ENCODE measurements at regions not wholly inside any gene's neighbourhood (a gene's known extent, or its start where the extent isn't known, plus 50 kb on each side); places are given as distances from the start of the nearest gene placed in this dataset.

DNA sequence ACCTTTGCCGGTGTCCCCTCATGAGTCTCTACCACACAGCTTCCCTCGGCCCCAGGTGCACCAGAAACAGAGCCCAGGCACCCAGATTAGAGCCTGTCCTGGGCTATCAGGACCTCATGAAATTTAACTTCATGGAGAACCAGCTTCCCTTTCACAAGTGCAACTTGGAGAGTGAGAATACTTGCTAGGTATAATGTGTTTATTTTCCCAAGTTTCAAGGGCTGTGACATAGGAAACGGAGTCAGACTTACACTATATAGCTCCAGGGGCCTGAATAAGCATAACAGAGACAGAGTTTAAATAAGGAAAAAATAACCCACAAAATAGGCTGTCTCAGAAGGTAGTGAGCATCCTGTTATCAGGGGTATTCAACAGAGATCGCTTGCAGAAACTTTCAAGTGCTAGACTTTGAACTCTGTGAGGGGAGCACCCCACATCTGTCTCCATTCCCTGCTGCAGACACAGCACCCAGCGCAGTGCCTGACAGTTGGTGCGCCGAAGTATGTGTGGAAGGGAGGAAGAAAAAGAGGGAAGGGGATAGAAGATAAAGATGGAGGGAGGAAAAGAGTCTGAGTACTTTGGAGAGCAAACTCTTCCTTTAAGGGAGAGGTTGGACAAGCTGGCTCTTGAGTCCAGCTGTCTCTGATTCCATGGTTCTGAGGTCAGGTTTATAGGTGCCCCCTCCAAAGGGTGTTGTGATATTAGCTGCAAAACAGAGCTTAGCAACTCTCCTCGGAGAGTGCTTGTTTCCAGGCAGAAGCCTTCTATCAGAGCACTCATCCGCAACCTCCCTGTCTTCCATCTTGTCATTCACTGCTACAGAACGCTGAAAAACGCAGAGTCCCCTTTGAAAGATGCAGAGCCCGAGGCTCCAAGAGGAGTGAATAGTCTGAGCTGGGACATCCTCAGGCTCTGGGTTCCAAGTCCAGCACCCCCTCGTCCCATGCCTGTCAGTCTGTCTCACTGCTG lies 84.8 kb downstream of the CPN2 start:
- no peak for DNase-seq (ENCODE audit: low read depth, low spot score)

DNA sequence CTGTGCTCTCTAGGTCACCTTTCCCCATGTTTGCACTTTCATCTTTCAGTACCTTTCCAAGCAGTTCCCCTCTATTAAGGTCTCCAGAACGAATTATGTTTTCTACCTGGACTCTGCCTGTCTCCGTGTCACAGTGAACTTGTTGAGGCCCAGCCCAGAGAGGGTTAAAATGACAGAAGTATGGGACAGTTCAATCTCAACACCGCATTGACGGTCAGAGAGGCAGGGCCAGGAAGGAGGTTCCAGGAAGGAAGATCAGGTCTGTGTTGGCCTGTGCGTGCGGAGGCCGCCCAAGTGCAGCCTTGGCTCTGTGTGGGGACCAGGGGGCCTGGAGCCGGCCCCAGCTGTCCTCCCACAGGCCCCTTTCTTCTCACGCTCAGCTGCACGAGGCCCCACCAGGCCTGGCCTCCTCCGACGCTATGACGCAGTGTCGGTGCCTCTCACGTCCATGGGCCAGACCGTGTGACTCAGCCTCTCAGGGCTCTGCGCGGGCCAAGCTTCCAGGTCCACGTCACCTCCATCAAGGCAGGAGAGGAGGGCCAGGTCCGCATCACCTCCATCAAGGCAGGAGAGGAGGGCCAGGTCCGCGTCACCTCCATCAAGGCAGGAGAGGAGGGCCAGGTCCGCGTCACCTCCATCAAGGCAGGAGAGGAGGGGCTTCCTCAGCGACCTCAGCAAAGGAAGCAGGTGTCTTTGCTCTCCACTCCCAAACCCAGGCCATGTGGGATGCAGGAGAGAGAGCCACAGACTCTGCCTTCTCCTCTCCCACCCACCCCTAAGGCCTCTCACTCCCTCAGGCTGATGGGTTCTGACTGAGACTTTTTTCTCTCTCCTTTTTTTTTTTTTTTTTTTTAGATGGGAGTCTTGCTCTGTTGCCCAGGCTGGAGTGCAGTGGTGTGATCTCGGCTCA lies 83.1 kb downstream of the CPN2 start:
- DNase-seq (ENCODE audit: low read depth, low spot score) = no peak

DNA sequence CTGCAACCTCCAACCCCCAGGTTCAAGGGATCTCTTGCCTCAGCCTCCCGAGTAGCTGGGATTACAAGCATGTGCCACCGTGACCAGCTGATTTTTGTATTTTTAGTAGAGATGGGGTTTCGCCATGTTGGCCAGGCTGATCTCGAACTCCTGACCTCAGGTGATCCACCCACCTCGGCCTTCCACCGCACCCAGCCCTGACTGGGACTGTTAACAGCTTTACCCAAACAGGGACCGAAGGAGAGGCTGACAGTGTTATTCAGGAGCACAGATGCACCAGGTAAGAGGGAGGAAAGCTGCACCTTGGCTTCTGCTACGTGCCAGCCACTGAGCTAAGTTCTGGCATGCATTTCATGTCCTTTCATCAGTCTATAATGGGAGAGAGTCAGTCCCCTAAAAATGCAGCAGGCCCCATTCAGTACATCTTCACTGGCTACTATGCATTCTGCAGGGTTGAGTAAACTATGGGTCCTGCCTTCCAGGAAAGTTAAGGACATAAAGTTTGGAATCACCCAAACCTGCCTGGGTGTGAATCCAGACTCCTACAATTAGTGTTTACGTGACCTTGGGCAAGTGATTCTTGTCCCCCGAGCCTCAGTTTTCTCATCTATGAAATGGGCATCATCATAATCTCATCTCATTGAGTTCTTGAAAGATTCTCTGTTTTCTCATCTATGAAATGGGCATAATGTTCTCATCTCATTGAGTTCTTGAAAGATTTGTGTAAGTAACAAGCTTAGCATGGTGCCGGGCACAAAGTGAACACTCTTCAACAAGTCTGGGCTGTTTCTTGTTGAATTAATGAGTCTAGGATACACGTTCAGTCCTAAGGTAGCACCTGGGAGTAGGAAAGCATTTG lies 82.2 kb downstream of the CPN2 start:
- DNase-seq (ENCODE audit: low read depth, low spot score) = no peak

DNA sequence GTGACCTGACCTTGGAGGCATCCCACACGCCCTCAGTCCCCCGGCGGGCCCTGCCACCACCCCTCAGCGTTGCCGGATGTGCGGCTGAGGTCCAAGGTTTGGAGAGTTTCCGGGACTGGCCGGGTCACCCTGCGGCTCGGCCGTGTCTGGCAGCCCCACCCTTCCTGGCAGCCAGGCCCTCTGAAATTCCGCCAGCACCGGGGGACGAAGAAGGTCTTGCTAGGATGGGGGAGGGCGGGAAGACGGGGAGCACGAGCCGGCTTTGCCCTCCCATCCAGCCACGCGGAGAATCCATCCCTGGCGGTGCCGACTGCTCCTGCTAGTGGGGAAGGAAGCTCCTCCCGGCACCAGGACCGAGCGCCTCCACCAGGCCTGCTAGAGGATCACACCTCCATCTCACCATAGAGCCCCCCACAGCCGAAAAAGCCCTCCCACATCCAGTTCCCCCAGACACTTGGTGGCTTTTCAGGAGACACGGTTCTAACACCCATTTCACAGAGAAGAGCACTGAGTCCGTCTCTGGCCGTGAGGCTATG lies 81.5 kb downstream of the CPN2 start:
- no peak for DNase-seq (ENCODE audit: low read depth, low spot score)

DNA sequence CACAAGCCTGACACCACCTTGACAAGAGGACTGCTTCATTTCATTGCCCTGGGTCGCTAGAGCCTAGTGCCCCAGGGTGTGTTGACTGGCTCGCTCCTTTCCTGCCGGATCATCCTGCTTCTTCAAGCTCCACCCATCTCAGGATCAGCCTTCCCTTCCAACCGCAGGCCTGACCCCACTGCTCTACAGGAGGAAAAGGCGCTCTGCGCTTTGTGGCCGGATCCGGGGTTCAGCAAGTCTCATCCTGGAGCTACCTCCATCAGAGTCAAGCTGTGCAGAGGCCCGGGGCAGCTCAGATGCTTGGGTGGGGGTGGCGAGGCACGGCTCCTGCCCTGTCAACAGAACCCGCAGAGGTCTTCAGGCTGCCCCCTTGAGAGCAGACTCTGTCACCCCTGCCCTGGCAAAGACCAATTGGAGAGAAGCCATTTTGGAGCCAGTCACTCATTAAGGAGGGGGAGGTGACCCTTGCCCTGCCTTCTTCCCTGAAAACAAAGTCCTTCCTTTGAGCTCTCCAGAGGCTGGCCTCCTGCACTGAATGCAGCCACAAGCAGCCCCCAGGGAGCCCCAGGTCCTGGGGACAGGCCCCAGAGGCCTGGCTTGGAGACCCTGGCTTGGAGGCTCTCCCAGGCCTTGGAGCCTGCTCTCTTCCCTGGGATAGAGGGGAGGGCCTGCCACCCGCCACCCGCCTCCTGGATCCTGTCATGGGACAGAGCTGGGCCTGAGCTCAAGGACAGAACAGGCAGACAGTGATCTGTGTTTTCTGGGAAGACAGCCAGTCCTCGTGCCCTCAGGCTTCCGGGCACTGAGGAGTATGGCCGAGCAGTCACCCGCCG lies 80.3 kb downstream of the CPN2 start:
- no peak for DNase-seq (ENCODE audit: low read depth, low spot score)

DNA sequence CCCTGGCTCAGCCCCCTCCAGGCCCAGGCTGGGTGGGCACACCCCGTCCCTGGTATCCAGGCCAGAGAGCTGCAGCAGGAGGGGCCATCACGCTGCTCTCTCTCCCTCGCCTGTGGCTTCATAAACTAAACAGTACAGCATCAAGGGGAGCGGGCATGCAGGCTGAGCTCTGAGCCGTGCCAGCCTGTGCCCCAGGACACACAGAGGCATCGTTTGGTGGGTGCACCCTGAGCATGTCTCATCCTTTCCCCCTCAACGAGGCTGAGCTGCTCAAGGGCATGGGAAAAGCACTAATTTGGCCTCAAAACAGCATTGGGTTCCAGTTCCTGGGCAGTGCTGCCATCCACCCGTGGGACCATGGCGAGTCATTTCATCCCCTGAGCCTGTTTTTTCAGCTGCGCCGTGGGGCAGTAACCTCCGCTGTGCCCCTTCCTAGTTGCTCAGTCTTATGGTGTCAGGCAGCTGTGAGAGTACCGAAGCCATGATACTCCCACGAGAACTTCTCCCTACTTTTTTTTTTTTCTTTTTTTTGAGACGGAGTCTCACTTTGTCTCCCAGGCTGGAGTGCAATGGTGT lies 79.6 kb downstream of the CPN2 start:
- no peak for DNase-seq (ENCODE audit: low read depth, low spot score)

DNA sequence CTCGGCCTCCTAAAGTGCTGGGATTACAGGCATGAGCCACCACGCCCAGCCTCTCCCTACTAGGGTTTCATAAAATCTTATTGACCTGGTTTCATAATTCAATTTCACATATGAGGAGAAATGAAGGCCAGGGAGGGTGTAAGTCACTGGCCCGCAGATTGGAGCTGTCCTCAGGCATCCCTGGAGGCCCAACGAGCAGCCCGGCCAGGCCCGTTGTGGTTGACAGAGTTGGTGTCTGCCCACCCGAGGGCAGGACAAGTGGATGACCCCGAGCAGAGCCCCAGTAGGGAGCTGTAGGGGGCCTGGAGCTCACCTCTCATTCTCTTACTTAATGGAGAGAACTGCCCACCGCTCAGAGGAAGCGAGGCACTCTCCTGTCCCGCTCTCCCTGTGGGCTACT lies 78.9 kb downstream of the CPN2 start:
- no peak for DNase-seq (ENCODE audit: low read depth, low spot score)

DNA sequence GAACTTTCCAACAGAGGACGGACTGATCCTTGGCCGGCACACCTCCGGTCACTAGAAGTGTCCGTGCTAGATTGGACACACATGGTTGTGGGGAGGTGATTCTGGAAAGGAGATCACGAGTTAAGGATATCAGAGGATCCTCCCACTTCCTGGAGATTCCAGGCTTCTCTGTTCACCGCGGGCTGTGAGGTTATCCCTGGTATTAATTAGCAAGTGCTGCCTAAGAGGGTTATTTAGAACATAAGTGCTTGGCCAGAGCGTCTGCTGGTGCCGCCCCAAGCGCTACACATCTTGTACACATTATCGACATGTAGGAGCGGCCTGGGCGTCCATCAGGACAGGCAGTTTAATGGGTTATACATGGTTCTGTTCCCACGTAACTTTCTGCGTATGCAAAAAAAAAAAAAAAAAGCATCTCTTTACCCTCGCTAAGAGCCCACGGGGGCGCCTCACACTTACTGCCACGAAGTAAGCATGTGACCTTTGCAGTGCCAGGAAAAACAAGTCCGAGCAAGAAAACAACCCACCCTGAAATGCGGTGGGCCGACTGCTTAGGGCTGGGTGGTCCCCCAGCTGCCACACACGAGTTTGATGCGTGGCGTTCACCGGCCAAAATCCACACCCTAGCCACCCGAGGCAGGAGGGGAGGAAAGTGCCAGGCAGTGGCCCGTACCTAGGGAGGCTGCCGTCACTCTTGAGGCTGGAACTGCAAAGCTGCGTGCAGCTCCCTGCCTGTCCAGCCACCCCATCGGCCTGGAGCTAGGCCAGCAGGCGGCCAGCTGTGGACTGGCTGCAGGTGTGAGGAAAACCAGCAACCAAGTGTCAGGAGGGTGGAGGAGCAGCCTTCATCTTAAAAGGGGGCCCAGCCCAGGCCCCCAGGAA lies 78.0 kb downstream of the CPN2 start:
- no peak for DNase-seq (ENCODE audit: low read depth, low spot score)

DNA sequence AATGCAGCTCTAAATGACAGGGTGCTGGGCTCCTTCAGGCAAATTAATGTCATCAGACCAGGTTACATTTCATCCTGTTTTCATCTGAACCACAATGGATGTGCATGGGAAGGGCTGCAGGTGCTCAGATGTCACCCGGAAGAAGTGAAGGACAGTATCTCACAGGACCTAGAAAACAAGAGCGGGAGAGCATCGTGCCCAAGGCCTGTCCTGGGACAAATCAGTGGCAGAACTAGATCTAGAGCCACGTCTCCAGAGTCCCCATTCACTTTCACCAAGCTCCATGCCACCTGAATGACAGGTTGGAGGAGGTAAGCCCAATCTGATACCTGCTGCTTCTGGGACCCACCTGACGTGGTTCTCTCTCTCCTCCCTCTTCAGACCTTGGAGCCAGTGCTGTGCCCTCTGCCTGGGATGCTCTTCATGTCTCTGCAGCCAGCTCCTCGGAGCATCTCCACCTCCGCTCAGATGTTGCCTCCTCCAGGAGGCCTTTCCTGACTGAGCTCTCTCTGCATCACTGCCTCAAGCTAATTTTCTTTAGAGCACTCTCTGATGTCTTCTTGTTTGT lies 77.3 kb downstream of the CPN2 start:
- DNase-seq (ENCODE audit: low read depth, low spot score) = no peak

DNA sequence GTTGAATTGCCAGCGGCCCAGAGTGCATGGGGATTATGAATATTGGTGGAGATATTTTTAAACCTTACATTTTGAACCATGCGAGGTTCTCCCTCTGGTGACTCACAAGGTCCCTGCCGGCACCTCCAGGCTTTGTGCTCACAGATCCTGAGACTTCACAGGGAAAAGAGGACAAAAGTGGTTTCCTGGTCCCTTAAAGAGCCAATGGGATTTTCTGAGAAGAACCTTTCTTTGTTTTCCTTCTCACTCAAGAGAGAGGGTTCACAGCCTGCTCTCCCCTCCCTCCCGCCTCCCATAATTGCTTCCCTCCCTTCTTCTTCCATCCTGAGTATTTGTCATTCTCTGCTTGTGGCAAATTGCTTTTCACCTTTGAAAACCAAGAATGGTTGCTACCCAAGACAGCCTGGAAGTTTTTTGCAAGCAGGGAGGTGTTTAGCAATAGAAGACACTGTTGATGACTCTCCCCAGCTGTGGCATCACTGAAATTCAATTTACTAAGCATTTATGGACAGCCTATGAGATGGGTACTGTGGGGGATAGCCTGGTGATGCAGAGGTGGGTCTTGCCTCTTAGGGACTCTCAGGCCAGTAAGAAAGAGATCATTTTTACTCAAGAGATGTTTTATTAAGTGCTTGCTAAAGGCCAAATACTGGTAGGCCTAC lies 76.6 kb downstream of the CPN2 start:
- no peak for DNase-seq (ENCODE audit: low read depth, low spot score)

DNA sequence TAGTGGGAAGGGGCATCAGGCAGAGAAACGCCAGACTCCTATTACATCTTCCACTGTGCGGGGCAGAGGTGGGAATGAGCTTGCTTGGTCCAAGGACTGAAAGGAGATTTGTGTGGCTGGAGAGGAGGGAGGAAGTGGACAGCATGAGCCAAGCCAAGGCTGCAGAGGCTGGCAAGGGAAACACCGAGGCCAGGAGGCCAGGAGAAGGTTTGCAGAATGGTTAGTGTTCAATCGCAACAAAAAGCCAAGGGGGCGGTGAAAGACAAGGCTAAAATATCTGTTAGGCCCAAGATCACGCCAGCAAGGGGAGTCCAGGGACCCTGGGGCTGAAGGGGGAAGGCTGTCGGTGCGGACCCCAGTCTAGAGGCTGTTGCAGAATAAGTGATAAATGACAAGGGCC lies 75.8 kb downstream of the CPN2 start:
- no peak for DNase-seq (ENCODE audit: low read depth, low spot score)

DNA sequence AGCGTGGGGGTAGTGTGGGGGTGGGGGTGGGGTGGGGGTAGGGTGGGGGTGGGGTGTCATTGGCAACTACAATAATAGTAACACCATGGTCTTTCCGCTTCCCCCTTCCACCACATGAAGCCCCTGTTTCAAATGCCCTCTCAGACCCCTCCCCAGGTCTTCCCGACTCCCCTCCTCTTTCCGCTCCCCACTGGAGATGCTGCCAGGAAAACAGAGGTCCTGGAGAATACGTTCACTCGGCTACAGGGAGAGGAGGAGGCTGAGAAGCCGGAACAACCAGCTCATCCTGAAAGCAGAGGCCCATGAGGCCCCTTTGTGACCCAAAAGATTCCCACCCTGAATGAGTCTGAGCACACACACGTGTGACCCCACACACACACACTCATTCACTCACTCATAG lies 75.4 kb downstream of the CPN2 start:
- no peak for DNase-seq (ENCODE audit: low read depth, low spot score)

DNA sequence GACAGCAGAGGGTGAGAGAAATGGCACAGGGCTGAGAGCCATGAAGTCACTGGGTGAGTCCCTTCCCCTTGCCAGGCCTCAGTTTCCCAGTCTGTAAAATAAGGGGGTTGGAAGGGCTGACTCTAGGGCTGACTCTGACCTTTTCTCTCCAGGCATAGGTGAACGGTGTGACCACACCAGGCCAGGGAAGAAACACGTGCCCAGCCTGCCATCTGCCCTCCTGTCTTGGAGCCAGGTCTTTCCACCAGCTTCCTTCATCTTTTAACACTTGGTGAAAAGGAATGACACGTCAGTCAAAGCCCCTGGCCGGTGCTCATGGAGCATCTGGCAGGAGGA lies 74.4 kb downstream of the CPN2 start:
- DNase-seq (ENCODE audit: low read depth, low spot score) = no peak

DNA sequence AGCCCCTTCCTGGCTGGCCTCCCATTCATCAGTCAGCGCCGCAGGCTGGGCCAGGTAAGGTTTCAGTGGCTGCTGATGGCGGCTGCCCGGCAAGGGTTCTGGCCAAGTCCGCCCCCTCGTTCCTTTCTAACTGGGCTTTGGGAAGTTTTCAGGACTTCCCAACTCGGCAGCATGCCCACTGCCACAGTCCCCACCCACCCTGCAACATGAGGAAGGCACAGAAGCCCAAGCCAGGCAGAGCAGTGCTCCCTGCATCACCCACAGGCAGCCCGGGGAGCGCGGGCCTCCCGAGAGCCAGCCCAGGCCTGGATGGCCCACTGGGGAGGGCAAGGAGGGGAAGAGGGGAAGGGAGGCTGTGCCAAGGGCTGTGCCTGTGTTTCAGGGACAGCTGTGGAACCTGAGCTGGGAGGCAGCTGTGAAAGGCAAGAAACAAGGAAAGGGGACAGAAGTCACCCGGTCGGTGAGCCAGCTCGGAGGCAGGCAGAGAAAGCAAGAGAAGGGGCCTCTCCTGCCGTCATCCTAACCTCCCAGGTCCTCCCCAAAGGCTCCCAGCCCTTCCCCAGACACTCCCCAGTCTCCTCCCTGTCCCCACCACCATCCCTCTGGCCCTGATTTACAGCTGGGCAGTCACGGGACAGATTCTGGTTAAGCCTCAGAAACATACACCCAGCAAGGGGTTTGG lies 73.9 kb downstream of the CPN2 start:
- no peak for DNase-seq (ENCODE audit: low read depth, low spot score)

DNA sequence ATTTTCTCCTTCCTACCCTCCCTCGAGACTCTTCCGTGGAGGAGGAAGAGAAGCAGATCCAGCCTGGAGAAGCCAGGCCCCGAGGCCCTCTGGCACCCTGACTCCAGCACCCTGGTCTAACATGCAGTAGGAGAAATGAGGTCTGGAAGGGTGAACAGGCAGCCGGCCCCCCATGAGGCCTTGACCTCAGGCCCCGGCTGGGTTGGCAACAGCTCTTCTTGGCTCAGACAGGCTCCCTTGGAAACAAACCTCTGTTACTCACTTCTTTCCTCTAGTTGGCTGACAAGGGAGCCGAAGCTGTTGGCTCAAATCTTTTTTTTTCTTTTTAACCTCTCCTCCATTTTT lies 73.4 kb downstream of the CPN2 start:
- DNase-seq (ENCODE audit: low read depth, low spot score) = no peak

DNA sequence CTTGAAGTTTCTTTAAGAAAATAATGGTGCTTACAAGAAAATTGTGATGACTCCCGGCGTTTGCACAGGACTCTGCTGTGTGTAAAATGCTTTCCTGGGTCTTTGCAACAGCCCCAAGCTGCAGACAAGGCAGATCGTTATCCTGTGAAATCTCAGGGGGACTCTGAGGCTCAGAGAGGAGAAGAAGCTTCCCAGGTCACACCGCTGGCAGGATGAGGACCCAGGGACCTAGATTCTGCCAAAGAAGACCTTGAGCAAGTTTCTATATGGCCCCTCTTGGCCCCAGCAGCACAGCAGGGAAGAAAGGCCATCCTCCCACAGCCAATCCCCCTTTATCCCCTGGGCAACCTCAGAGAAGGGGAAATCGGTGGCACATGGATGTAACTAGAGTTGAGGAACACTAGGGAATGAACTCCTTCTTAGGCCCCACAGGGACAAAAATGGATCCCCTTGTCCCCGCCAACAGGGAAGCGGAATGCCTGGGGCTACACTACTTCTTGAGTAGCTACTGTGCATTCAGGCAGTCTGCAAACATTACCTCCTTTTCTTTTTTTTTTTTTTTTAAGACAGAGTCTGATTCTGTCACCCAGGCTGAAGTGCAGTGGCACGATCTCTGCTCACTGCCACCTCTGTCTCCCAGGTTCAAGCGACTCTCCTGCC lies 72.8 kb downstream of the CPN2 start:
- no peak for DNase-seq (ENCODE audit: low read depth, low spot score)

DNA sequence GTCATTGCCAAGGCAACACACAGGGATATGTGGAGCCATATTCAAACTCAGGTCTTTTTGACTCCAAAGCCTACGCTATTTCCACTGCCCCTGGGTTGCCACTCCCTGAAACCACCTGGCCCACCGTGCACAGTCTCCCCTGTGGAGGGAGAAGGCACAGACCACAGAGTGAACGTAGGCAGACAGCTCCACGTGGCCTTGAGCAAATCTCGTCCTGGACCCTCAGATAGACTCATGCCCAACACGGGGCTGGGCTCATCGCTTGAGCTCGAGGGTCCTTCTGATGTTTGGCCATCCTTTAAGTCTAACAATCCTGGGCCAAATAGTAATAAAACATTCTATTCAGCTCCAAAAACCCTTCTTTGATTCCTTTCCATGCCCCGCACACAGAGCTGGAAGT lies 72.0 kb downstream of the CPN2 start:
- DNase-seq (ENCODE audit: low read depth, low spot score) = no peak

All from activated CD4-positive, CD25-positive, alpha-beta regulatory T cell treated with anti-CD3 and anti-CD28 coated beads, Interleukin-2, amount 50 U/mL, for 16 hours (primary cell).